ENCODE measurements at regions not wholly inside any gene's neighbourhood (a gene's known extent, or its start where the extent isn't known, plus 50 kb on each side); places are given as distances from the start of the nearest gene placed in this dataset.

DNA sequence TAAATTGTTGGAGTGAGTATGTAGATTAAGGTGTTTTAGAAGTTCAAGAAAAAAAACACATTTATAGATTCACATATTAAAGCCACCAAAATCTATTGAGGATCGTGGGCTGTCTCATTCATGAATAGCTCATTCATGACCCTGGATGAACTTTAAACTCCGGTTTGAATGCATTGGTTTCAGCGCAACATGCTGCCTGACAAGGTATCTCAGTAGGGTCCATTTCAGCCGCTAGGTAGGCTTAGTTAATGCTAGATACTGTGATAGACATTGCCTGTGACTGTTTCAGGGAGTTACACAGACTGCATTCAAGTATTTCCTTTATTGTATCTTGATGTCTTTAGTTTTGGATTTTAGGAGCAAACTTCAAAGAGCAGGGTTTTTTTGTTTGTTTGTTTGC, 140.5 kb upstream of the POGK start (continued):
- TF ChIP-seq, protein P1, sequence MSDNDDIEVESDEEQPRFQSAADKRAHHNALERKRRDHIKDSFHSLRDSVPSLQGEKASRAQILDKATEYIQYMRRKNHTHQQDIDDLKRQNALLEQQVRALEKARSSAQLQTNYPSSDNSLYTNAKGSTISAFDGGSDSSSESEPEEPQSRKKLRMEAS (IDR thresholded peaks at IDR 0.05), result no peak
- TF ChIP-seq FOSL1 (IDR thresholded peaks at IDR 0.05; ENCODE audit: low read depth) (no peak), CEBPB (IDR thresholded peaks at IDR 0.05; ENCODE audit: low read depth) (no peak), POLR2AphosphoS5 (IDR thresholded peaks at IDR 0.05; ENCODE audit: low read depth, low read length) (no peak), EZH2 (IDR thresholded peaks at IDR 0.05) (no peak), RAD21 (IDR thresholded peaks at IDR 0.05; ENCODE audit: low read depth) (no peak), SRF (IDR thresholded peaks at IDR 0.05; ENCODE audit: low read depth) (no peak), SIN3A (IDR thresholded peaks at IDR 0.05; ENCODE audit: low read depth) (no peak), ZNF274 (IDR thresholded peaks at IDR 0.05; ENCODE audit: low read depth, low read length) (no peak), EZH2phosphoT487 (IDR thresholded peaks at IDR 0.05; ENCODE audit: borderline replicate concordance) (no peak), POLR2A (IDR thresholded peaks at IDR 0.05; ENCODE audit: borderline replicate concordance, extremely low read depth, insufficient read depth, insufficient read length) (no peak), ELF1 (IDR thresholded peaks at IDR 0.05; ENCODE audit: borderline replicate concordance, low read depth) (no peak)
- TF ChIP-seq, protein P2, sequence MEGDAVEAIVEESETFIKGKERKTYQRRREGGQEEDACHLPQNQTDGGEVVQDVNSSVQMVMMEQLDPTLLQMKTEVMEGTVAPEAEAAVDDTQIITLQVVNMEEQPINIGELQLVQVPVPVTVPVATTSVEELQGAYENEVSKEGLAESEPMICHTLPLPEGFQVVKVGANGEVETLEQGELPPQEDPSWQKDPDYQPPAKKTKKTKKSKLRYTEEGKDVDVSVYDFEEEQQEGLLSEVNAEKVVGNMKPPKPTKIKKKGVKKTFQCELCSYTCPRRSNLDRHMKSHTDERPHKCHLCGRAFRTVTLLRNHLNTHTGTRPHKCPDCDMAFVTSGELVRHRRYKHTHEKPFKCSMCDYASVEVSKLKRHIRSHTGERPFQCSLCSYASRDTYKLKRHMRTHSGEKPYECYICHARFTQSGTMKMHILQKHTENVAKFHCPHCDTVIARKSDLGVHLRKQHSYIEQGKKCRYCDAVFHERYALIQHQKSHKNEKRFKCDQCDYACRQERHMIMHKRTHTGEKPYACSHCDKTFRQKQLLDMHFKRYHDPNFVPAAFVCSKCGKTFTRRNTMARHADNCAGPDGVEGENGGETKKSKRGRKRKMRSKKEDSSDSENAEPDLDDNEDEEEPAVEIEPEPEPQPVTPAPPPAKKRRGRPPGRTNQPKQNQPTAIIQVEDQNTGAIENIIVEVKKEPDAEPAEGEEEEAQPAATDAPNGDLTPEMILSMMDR (IDR thresholded peaks at IDR 0.05 in 2 of 3, conservative IDR thresholded peaks at IDR 0.05 in 1 of 3; ENCODE audit: borderline replicate concordance in 1 of 3, insufficient read depth in 1 of 3, low read depth in 2 of 3, low read length in 2 of 3), result no peak

DNA sequence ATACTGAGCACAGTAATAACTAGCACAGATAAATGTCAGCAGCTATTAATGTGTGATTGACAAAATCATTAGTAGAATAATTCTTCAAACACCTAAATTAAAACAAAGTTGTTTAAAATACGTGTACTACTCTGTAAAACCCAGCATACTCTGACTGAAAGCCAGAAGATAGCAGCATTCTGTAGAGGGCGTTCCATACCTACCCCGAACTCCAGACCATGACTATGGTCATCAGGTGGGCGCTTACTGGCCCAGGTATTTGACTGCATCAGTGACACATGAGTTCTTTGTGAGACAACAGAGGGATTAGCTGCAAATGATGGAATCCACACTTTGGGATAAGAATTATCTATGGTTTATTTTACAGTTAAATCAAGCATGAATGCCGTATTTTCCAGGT, 139.7 kb upstream of the POGK start:
- H3K4me1 ChIP-seq (ENCODE audit: control insufficient read depth in 1 of 2, insufficient read depth in 2 of 2, low read length in 2 of 2), result no peaks in the 10 kb centered on the region
- TF ChIP-seq RAD21 (IDR thresholded peaks at IDR 0.05; ENCODE audit: low read depth) (peak; percentile 13; the same call in 1 of the 2 replicates), SP1 (IDR thresholded peaks at IDR 0.05; ENCODE audit: low read depth) (no peak)
- ChIA-PET CTCF (no interaction called here), RAD21 (ENCODE audit: low non-redundant PET in 1 of 2, low total read pairs in 2 of 2, uncharacterized antibody in 2 of 2, unreplicated experiment in 2 of 2) (no interaction called here), POLR2A (no interaction called here)
- H3K27ac ChIP-seq (ENCODE audit: low read depth, low read length), result no peak overlapping the region
- H3K4me3 ChIP-seq (replicated peaks in 1 of 2; ENCODE audit: low read depth in 1 of 2, low read length in 2 of 2), result no peak overlapping the region
- H4K20me1 ChIP-seq (ENCODE audit: insufficient read depth), result no peaks in the 10 kb centered on the region
- H3K9ac ChIP-seq (ENCODE audit: low read length), result no peak overlapping the region
- ATAC-seq, result no peak
- BruUV-seq (replicated peaks), result no TSS peak
- H3K9me3 ChIP-seq (ENCODE audit: control insufficient read depth in 1 of 2, insufficient read depth in 1 of 2, low read depth in 1 of 2, low read length in 2 of 2), result no peaks in the 10 kb centered on the region
- H3K4me2 ChIP-seq (ENCODE audit: low read length), result no peak overlapping the region
- H3K27me3 ChIP-seq (ENCODE audit: insufficient read depth, low read length), result peaks cover 17% of the 10 kb centered on the region
- no peak overlapping the region for H2AFZ ChIP-seq (ENCODE audit: low read depth, low read length, poor library complexity, severe bottlenecking)
- H3K36me3 ChIP-seq (ENCODE audit: control insufficient read depth in 1 of 2, insufficient read depth in 2 of 2, low read length in 2 of 2), result no peaks in the 10 kb centered on the region
- no peaks in the 10 kb centered on the region for H3K79me2 ChIP-seq (ENCODE audit: insufficient read depth, low read length)
- H3K9me2 ChIP-seq (ENCODE audit: insufficient read depth), result no peaks in the 10 kb centered on the region
- intact Hi-C loops (cut with micrococcal nuclease), result no loop called here
- no peak for DNase-seq (ENCODE audit: low read depth, low spot score)
